Mucosa of descending colon (tissue), 3 donors: ENCODE measurements at regions not wholly inside any gene's neighbourhood (a gene's known extent, or its start where the extent isn't known, plus 50 kb on each side); places are given as distances from the start of the nearest gene placed in this dataset.

ENCODE experiments used
- ATAC-seq: fragments of 200-7000 bp; cut with Tn5 transposase; one replicate; pipeline ENCODE4 v1.9.1; 2020; ENCODE audit warnings: mild to moderate bottlenecking, moderate library complexity
- DNase-seq, 3 donors: peaks; one replicate each; pipeline ENCODE4 v3.0.0-alpha.2; 2020
- H3K36me3 ChIP-seq: fragments of 200-600 bp; one replicate; pipeline ENCODE4 v1.8.0; 2021; ENCODE audit warnings: low read depth, mild to moderate bottlenecking
- H3K4me1 ChIP-seq: fragments of 200-600 bp; one replicate; pipeline ENCODE4 v1.8.0; 2021; ENCODE audit warnings: low read depth, mild to moderate bottlenecking
- H3K4me3 ChIP-seq: fragments of 200-600 bp; one replicate; pipeline ENCODE4 v1.8.0; 2021; ENCODE audit warnings: mild to moderate bottlenecking
- H3K9me3 ChIP-seq: fragments of 200-600 bp; one replicate; pipeline ENCODE4 v1.8.0; 2021; ENCODE audit warnings: mild to moderate bottlenecking
- CTCF ChIP-seq: fragments of 200-600 bp; IDR thresholded peaks from one replicate; pipeline ENCODE4 v1.8.0; 2022; ENCODE audit warnings: antibody characterized with exemption, mild to moderate bottlenecking
- intact Hi-C, 2 donors: fragments of 100-400 bp; cut with DNase I in 1 of 2; cut with micrococcal nuclease in 1 of 2; formaldehyde crosslinking; loops; one replicate each; pipeline versions ENCODE4 v1.11.0 to v1.11.1; 2022; cut with DNase I, micrococcal nuclease
- donor health status: DM: no; HTN: no; CAD: no; lungs with moderate emphysema.
- donor health status: DM: no; HTN: no; CAD: no.
- donor health status: DM: no; HTN: yes; CAD: no.

- H3K36me3 ChIP-seq = no peaks in the 10 kb centered on the region
- ATAC-seq = no peak
- intact Hi-C loops = no loop called here
- peaks cover 38% of the 10 kb centered on the region for H3K4me1 ChIP-seq
- H3K4me3 ChIP-seq = no peak overlapping the region
- no peaks in the 10 kb centered on the region for H3K9me3 ChIP-seq
- peak in 2 of 3 donors; percentile 30 to 37 for DNase-seq
- TF ChIP-seq CTCF = no peak
These were observed 179.3 kb downstream of the SEC14L1 start for GRCh38 chr17:77320044-77320440.

GRCh38 chr17:77320485-77321256 is 179.9 kb downstream of the SEC14L1 start:
- intact Hi-C loops = no loop called here
- Histone ChIP-seq H3K36me3 (no peaks in the 10 kb centered on the region), H3K4me3 (no peak overlapping the region), H3K4me1 (peaks cover 44% of the 10 kb centered on the region), H3K9me3 (no peaks in the 10 kb centered on the region)
- no peak for ATAC-seq
- peak; percentile 37 to 72 (median 48) for DNase-seq
- no peak for TF ChIP-seq CTCF

- Histone ChIP-seq H3K36me3 (no peaks in the 10 kb centered on the region), H3K4me3 (no peak overlapping the region), H3K9me3 (no peaks in the 10 kb centered on the region), H3K4me1 (peaks cover 56% of the 10 kb centered on the region)
- intact Hi-C loops = no loop called here
- no peak for TF ChIP-seq CTCF
- peak; percentile 7 to 55 (median 40) for DNase-seq
- ATAC-seq = no peak
These were observed 181.1 kb downstream of the SEC14L1 start for GRCh38 chr17:77321649-77322513.

GRCh38 chr17:77322514-77323412 is 182.0 kb downstream of the SEC14L1 start:
- peaks cover 64% of the 10 kb centered on the region for H3K4me1 ChIP-seq
- TF ChIP-seq CTCF = no peak
- H3K4me3 ChIP-seq = no peak overlapping the region

More at GRCh38 chr17:77322514-77323412, 182.0 kb downstream of the SEC14L1 start:
- peak; percentile 36 for ATAC-seq
- peak; percentile 52 to 86 (median 67) for DNase-seq
- no peaks in the 10 kb centered on the region for H3K36me3 ChIP-seq
- no peaks in the 10 kb centered on the region for H3K9me3 ChIP-seq
- intact Hi-C loops = no loop called here
